SIG-M5 treated with dmso at 0.1 percent for 504 hours (cell line): ENCODE measurements at regions not wholly inside any gene's neighbourhood (a gene's known extent, or its start where the extent isn't known, plus 50 kb on each side); places are given as distances from the start of the nearest gene placed in this dataset.

Source experiments
- DNase-seq: peaks from one replicate; lab custom pipeline; 2025; ENCODE audit not compliant: unreplicated experiment; lab: John Stamatoyannopoulos, UW

- no peak for DNase-seq
Observed at GRCh38 chr12:64931321-64931720, 106.9 kb downstream of the TBC1D30 start.

GRCh38 chr12:64931981-64932380 is 107.5 kb downstream of the TBC1D30 start:
- no peak for DNase-seq

- no peak for DNase-seq
Observed at GRCh38 chr12:64933791-64934190, 109.3 kb downstream of the TBC1D30 start.

- no peak for DNase-seq
Observed at GRCh38 chr12:64937452-64937851, 113.0 kb downstream of the TBC1D30 start.

- DNase-seq = no peak
Observed at GRCh38 chr12:64938179-64938578, 113.7 kb downstream of the TBC1D30 start.

- DNase-seq = no peak
Observed at GRCh38 chr12:64943686-64944085, 119.2 kb downstream of the TBC1D30 start.

GRCh38 chr12:64944966-64945365 is 120.5 kb downstream of the TBC1D30 start:
- DNase-seq = no peak

- no peak for DNase-seq
Observed at GRCh38 chr12:64946132-64946829, 121.8 kb downstream of the TBC1D30 start.

GRCh38 chr12:64950711-64951298 is 126.4 kb downstream of the TBC1D30 start:
- DNase-seq = no peak

- no peak for DNase-seq
Observed at GRCh38 chr12:64951944-64952343, 127.5 kb downstream of the TBC1D30 start.

GRCh38 chr12:64955746-64956145 is 131.3 kb downstream of the TBC1D30 start:
- no peak for DNase-seq

- DNase-seq = no peak
Observed at GRCh38 chr12:64965920-64966319, 141.5 kb downstream of the TBC1D30 start.

- peak; percentile 48 for DNase-seq
Observed at GRCh38 chr12:64968989-64969819, 144.8 kb downstream of the TBC1D30 start.

- DNase-seq = no peak
Observed at GRCh38 chr12:64976131-64976530, 145.0 kb downstream of the WIF1 start.

- DNase-seq = no peak
Observed at GRCh38 chr12:64983771-64984278, 137.3 kb downstream of the WIF1 start.

GRCh38 chr12:64991121-64991611 is 129.9 kb downstream of the WIF1 start:
- no peak for DNase-seq

GRCh38 chr12:64992116-64992515 is 129.0 kb downstream of the WIF1 start:
- DNase-seq = no peak

- DNase-seq = no peak
Observed at GRCh38 chr12:64992641-64993040, 128.5 kb downstream of the WIF1 start.

- no peak for DNase-seq
Observed at GRCh38 chr12:64993461-64993860, 127.6 kb downstream of the WIF1 start.

- DNase-seq = no peak
Observed at GRCh38 chr12:64995816-64996215, 125.3 kb downstream of the WIF1 start.

GRCh38 chr12:64997858-64998257 is 123.2 kb downstream of the WIF1 start:
- no peak for DNase-seq
